Dendritic cell treated with granulocyte-macrophage colony-stimulating factor and Interleukin-4, amounts not matched to agents 40 ng/mL and 50 ng/mL, for 4 days (primary cell): ENCODE measurements at regions not wholly inside any gene's neighbourhood (a gene's known extent, or its start where the extent isn't known, plus 50 kb on each side); places are given as distances from the start of the nearest gene placed in this dataset.

Experiments used
- H3K27ac Mint-ChIP-seq: one replicate; pipeline ENCODE4 v1.8.0; 2022; ENCODE audit warnings: mild to moderate bottlenecking, mixed read lengths
- H3K27me3 Mint-ChIP-seq: one replicate; pipeline ENCODE4 v1.8.0; 2022; ENCODE audit warnings: mild to moderate bottlenecking, mixed read lengths
- H3K36me3 Mint-ChIP-seq: one replicate; pipeline ENCODE4 v1.8.0; 2022; ENCODE audit warnings: low read depth, mixed read lengths
- H3K4me1 Mint-ChIP-seq: one replicate; pipeline ENCODE4 v1.8.0; 2022; ENCODE audit warnings: low read depth, mixed read lengths
- H3K4me3 Mint-ChIP-seq: one replicate; pipeline ENCODE4 v1.8.0; 2022; ENCODE audit warnings: mild to moderate bottlenecking, moderate library complexity, mixed read lengths
- H3K9me3 Mint-ChIP-seq: one replicate; pipeline ENCODE4 v1.8.0; 2022; ENCODE audit warnings: mixed read lengths
- intact Hi-C: fragments of 100-400 bp; cut with micrococcal nuclease; formaldehyde crosslinking; loops from one replicate; pipeline ENCODE4 v1.15.0; 2022

GRCh38 chr7:130923365-130923764 lies 189.4 kb upstream of the KLF14 start:
- H3K4me1 Mint-ChIP-seq: peaks cover 48% of the 10 kb centered on the region

GRCh38 chr7:130923930-130924329 lies 189.9 kb upstream of the KLF14 start:
- no peaks in the 10 kb centered on the region for H3K27me3 Mint-ChIP-seq
- no peak overlapping the region for H3K4me3 Mint-ChIP-seq
- intact Hi-C loops: no loop called here
- peaks cover 49% of the 10 kb centered on the region for H3K36me3 Mint-ChIP-seq
- no peaks in the 10 kb centered on the region for H3K9me3 Mint-ChIP-seq
- H3K27ac Mint-ChIP-seq: peak overlapping the region; percentile 45
- peaks cover 44% of the 10 kb centered on the region for H3K4me1 Mint-ChIP-seq

More at GRCh38 chr7:130923365-130923764, 189.4 kb upstream of the KLF14 start:
- intact Hi-C loops: no loop called here
- Mint-ChIP-seq H3K27ac (no peak overlapping the region), H3K36me3 (peaks cover 55% of the 10 kb centered on the region), H3K4me3 (no peak overlapping the region), H3K9me3 (no peaks in the 10 kb centered on the region), H3K27me3 (no peaks in the 10 kb centered on the region)

GRCh38 chr7:130925136-130925794 lies 191.3 kb upstream of the KLF14 start:
- Mint-ChIP-seq H3K9me3 (no peaks in the 10 kb centered on the region), H3K4me3 (peak overlapping the region; percentile 30), H3K4me1 (peaks cover 48% of the 10 kb centered on the region), H3K27me3 (no peaks in the 10 kb centered on the region), H3K36me3 (peaks cover 41% of the 10 kb centered on the region), H3K27ac (peak overlapping the region; percentile 82)
- intact Hi-C loops: no loop called here

- Mint-ChIP-seq H3K36me3 (peaks cover 32% of the 10 kb centered on the region), H3K27ac (peak overlapping the region; percentile 82), H3K4me3 (no peak overlapping the region), H3K9me3 (no peaks in the 10 kb centered on the region), H3K27me3 (no peaks in the 10 kb centered on the region), H3K4me1 (peaks cover 57% of the 10 kb centered on the region)
- intact Hi-C loops: no loop called here
Measured at GRCh38 chr7:130926001-130926691, 192.1 kb upstream of the KLF14 start.

GRCh38 chr7:130927062-130927461 lies 193.1 kb upstream of the KLF14 start:
- peaks cover 26% of the 10 kb centered on the region for H3K36me3 Mint-ChIP-seq
- no peaks in the 10 kb centered on the region for H3K9me3 Mint-ChIP-seq
- intact Hi-C loops: no loop called here
- no peaks in the 10 kb centered on the region for H3K27me3 Mint-ChIP-seq
- H3K4me3 Mint-ChIP-seq: no peak overlapping the region
- H3K27ac Mint-ChIP-seq: no peak overlapping the region
- peaks cover 59% of the 10 kb centered on the region for H3K4me1 Mint-ChIP-seq

GRCh38 chr7:130927564-130927963 lies 193.6 kb upstream of the KLF14 start:
- intact Hi-C loops: no loop called here
- no peaks in the 10 kb centered on the region for H3K27me3 Mint-ChIP-seq
- peaks cover 23% of the 10 kb centered on the region for H3K36me3 Mint-ChIP-seq
- H3K9me3 Mint-ChIP-seq: no peaks in the 10 kb centered on the region
- H3K27ac Mint-ChIP-seq: no peak overlapping the region
- peaks cover 59% of the 10 kb centered on the region for H3K4me1 Mint-ChIP-seq
- no peak overlapping the region for H3K4me3 Mint-ChIP-seq

- Mint-ChIP-seq H3K27me3 (no peaks in the 10 kb centered on the region), H3K9me3 (no peaks in the 10 kb centered on the region), H3K36me3 (peaks cover 26% of the 10 kb centered on the region), H3K4me3 (no peak overlapping the region), H3K27ac (peak overlapping the region; percentile 75), H3K4me1 (peaks cover 54% of the 10 kb centered on the region)
- intact Hi-C loops: no loop called here
Measured at GRCh38 chr7:130929896-130930659, 196.1 kb upstream of the KLF14 start.

GRCh38 chr7:130930681-130931080 lies 196.7 kb upstream of the KLF14 start:
- H3K4me1 Mint-ChIP-seq: peaks cover 53% of the 10 kb centered on the region
- peaks cover 32% of the 10 kb centered on the region for H3K36me3 Mint-ChIP-seq
- intact Hi-C loops: no loop called here
- H3K27ac Mint-ChIP-seq: peak overlapping the region; percentile 75
- no peaks in the 10 kb centered on the region for H3K9me3 Mint-ChIP-seq
- no peaks in the 10 kb centered on the region for H3K27me3 Mint-ChIP-seq
- H3K4me3 Mint-ChIP-seq: no peak overlapping the region

GRCh38 chr7:130931423-130931822 lies 197.4 kb upstream of the KLF14 start:
- H3K9me3 Mint-ChIP-seq: no peaks in the 10 kb centered on the region
- H3K36me3 Mint-ChIP-seq: peaks cover 39% of the 10 kb centered on the region
- H3K27ac Mint-ChIP-seq: no peak overlapping the region
- no peak overlapping the region for H3K4me3 Mint-ChIP-seq
- H3K4me1 Mint-ChIP-seq: peaks cover 47% of the 10 kb centered on the region
- H3K27me3 Mint-ChIP-seq: no peaks in the 10 kb centered on the region
- intact Hi-C loops: no loop called here

- peaks cover 49% of the 10 kb centered on the region for H3K4me1 Mint-ChIP-seq
- H3K9me3 Mint-ChIP-seq: no peaks in the 10 kb centered on the region
- H3K4me3 Mint-ChIP-seq: no peak overlapping the region
- no peaks in the 10 kb centered on the region for H3K27me3 Mint-ChIP-seq
- intact Hi-C loops: no loop called here
- no peak overlapping the region for H3K27ac Mint-ChIP-seq
- peaks cover 44% of the 10 kb centered on the region for H3K36me3 Mint-ChIP-seq
Measured at GRCh38 chr7:130932088-130932487, 198.1 kb upstream of the KLF14 start.

GRCh38 chr7:130932667-130933432 lies 198.8 kb upstream of the KLF14 start:
- H3K27ac Mint-ChIP-seq: no peak overlapping the region
- H3K27me3 Mint-ChIP-seq: no peaks in the 10 kb centered on the region
- no peaks in the 10 kb centered on the region for H3K9me3 Mint-ChIP-seq
- H3K36me3 Mint-ChIP-seq: peaks cover 39% of the 10 kb centered on the region
- intact Hi-C loops: no loop called here
- peaks cover 44% of the 10 kb centered on the region for H3K4me1 Mint-ChIP-seq
- no peak overlapping the region for H3K4me3 Mint-ChIP-seq

GRCh38 chr7:130933919-130934318 lies 199.9 kb upstream of the KLF14 start:
- Mint-ChIP-seq H3K36me3 (peaks cover 34% of the 10 kb centered on the region), H3K27me3 (no peaks in the 10 kb centered on the region), H3K4me1 (peaks cover 43% of the 10 kb centered on the region), H3K9me3 (no peaks in the 10 kb centered on the region), H3K27ac (no peak overlapping the region), H3K4me3 (no peak overlapping the region)
- intact Hi-C loops: no loop called here

- H3K9me3 Mint-ChIP-seq: no peaks in the 10 kb centered on the region
- no peak overlapping the region for H3K4me3 Mint-ChIP-seq
- peaks cover 44% of the 10 kb centered on the region for H3K4me1 Mint-ChIP-seq
- H3K27ac Mint-ChIP-seq: peak overlapping the region; percentile 33
- H3K36me3 Mint-ChIP-seq: peaks cover 48% of the 10 kb centered on the region
- no peaks in the 10 kb centered on the region for H3K27me3 Mint-ChIP-seq
- intact Hi-C loops: loop anchor here (5.0 kb wide), 1 partner anchor 33 kb away; no protein-coding TSS in a partner anchor
Measured at GRCh38 chr7:130935564-130936157, 201.7 kb upstream of the KLF14 start.
